Activated CD4-positive, alpha-beta T cell treated with anti-CD3 and anti-CD28 coated beads for 36 hours (primary cell): ENCODE measurements at regions not wholly inside any gene's neighbourhood (a gene's known extent, or its start where the extent isn't known, plus 50 kb on each side); places are given as distances from the start of the nearest gene placed in this dataset.

Experiments
- ATAC-seq: fragments of 200-7000 bp; cut with Tn5 transposase; one replicate; pipeline ENCODE4 v1.10.0; 2021; ENCODE audit warnings: mild to moderate bottlenecking, moderate library complexity
- CTCF ChIA-PET: fragments of 350-600 bp; sonication (Branson Sonifier 250); formaldehyde crosslinking; loops from one replicate; lab custom pipeline; 2021; ENCODE audit warnings: antibody characterized with exemption; lab: Charles Lee
- POLR2A ChIA-PET: fragments of 350-600 bp; sonication (Branson Sonifier 250); formaldehyde crosslinking; loops from one replicate; lab custom pipeline; 2021; ENCODE audit warnings: antibody characterized with exemption, inconsistent platforms; lab: Charles Lee
- DNase-seq: peaks from one replicate; pipeline ENCODE4 v3.0.0-alpha.2; 2020
- H3K27ac Mint-ChIP-seq: one replicate; pipeline ENCODE4 v1.8.0; 2021; ENCODE audit warnings: mixed read lengths
- H3K27me3 Mint-ChIP-seq: one replicate; pipeline ENCODE4 v1.8.0; 2021; ENCODE audit warnings: mixed read lengths
- H3K36me3 Mint-ChIP-seq: one replicate; pipeline ENCODE4 v1.8.0; 2021; ENCODE audit warnings: low read depth, mixed read lengths
- H3K4me1 Mint-ChIP-seq: one replicate; pipeline ENCODE4 v1.8.0; 2021; ENCODE audit warnings: mixed read lengths
- H3K4me3 Mint-ChIP-seq: one replicate; pipeline ENCODE4 v1.8.0; 2021; ENCODE audit warnings: mild to moderate bottlenecking, moderate library complexity, mixed read lengths
- H3K9me3 Mint-ChIP-seq: one replicate; pipeline ENCODE4 v1.8.0; 2021; ENCODE audit warnings: low read depth, mixed read lengths
- intact Hi-C, 2 experiments: fragments of 100-400 bp; cut with DNase I in 1 of 2; cut with micrococcal nuclease in 1 of 2; formaldehyde crosslinking; loops; one replicate each; pipeline versions ENCODE4 v1.14.2 to v1.15.1; 2022 to 2024; cut with DNase I, micrococcal nuclease

- no peak overlapping the region for H3K4me3 Mint-ChIP-seq
- no peak for DNase-seq
- ChIA-PET POLR2A (no interaction called here), CTCF (interaction anchor here (0.6 kb wide), 1 partner anchor 221 kb away, joined by 4 read pairs; no protein-coding TSS in a partner anchor)
- ATAC-seq, result no peak
- peaks cover 3% of the 10 kb centered on the region for H3K9me3 Mint-ChIP-seq
- no peak overlapping the region for H3K27ac Mint-ChIP-seq
- no peaks in the 10 kb centered on the region for H3K36me3 Mint-ChIP-seq
- intact Hi-C loops, result no loop called here
- peaks cover 5% of the 10 kb centered on the region for H3K27me3 Mint-ChIP-seq
- no peaks in the 10 kb centered on the region for H3K4me1 Mint-ChIP-seq
Measured at GRCh38 chr1:209491031-209491430, 92.5 kb upstream of the CAMK1G start.

- Mint-ChIP-seq H3K27ac (no peak overlapping the region), H3K4me1 (no peaks in the 10 kb centered on the region), H3K4me3 (no peak overlapping the region)
Measured at GRCh38 chr1:209491496-209491895, 92.0 kb upstream of the CAMK1G start.

GRCh38 chr1:209491897-209492296 is 91.6 kb upstream of the CAMK1G start:
- Mint-ChIP-seq H3K4me1 (no peaks in the 10 kb centered on the region), H3K27me3 (peaks cover 8% of the 10 kb centered on the region), H3K9me3 (peaks cover 5% of the 10 kb centered on the region), H3K4me3 (no peak overlapping the region), H3K36me3 (no peaks in the 10 kb centered on the region), H3K27ac (no peak overlapping the region)
- no peak for ATAC-seq
- ChIA-PET CTCF (interaction anchor here (0.6 to 0.7 kb wide), 2 partner anchors 14 to 1170 kb away, joined by 3 read pairs; no protein-coding TSS in a partner anchor), POLR2A (no interaction called here)
- no peak for DNase-seq
- intact Hi-C loops, result no loop called here

More at GRCh38 chr1:209491496-209491895, 92.0 kb upstream of the CAMK1G start:
- H3K27me3 Mint-ChIP-seq, result peaks cover 5% of the 10 kb centered on the region
- H3K9me3 Mint-ChIP-seq, result peaks cover 3% of the 10 kb centered on the region
- intact Hi-C loops, result no loop called here
- H3K36me3 Mint-ChIP-seq, result no peaks in the 10 kb centered on the region
- CTCF ChIA-PET, result interaction anchor here (0.6 to 0.7 kb wide), 3 partner anchors 15 to 1169 kb away, joined by 3 to 4 read pairs (median 3); no protein-coding TSS in a partner anchor
- DNase-seq (no peak), ATAC-seq (no peak)
- POLR2A ChIA-PET, result no interaction called here

- Mint-ChIP-seq H3K4me1 (no peaks in the 10 kb centered on the region), H3K4me3 (no peak overlapping the region), H3K36me3 (no peaks in the 10 kb centered on the region), H3K9me3 (peaks cover 7% of the 10 kb centered on the region), H3K27me3 (peaks cover 8% of the 10 kb centered on the region), H3K27ac (no peak overlapping the region)
- DNase-seq (no peak), ATAC-seq (no peak)
- CTCF ChIA-PET, result no interaction called here
- POLR2A ChIA-PET, result no interaction called here
- intact Hi-C loops, result no loop called here
Measured at GRCh38 chr1:209493559-209493958, 90.0 kb upstream of the CAMK1G start.

- ChIA-PET CTCF (no interaction called here), POLR2A (no interaction called here)
- no peak overlapping the region for H3K27ac Mint-ChIP-seq
- intact Hi-C loops, result no loop called here
- ATAC-seq (no peak), DNase-seq (no peak)
- no peaks in the 10 kb centered on the region for H3K36me3 Mint-ChIP-seq
- H3K4me3 Mint-ChIP-seq, result no peak overlapping the region
- peaks cover 18% of the 10 kb centered on the region for H3K9me3 Mint-ChIP-seq
- no peaks in the 10 kb centered on the region for H3K4me1 Mint-ChIP-seq
- peaks cover 3% of the 10 kb centered on the region for H3K27me3 Mint-ChIP-seq
Measured at GRCh38 chr1:209497729-209498128, 85.8 kb upstream of the CAMK1G start.

- intact Hi-C loops, result no loop called here
- peaks cover 9% of the 10 kb centered on the region for H3K27me3 Mint-ChIP-seq
- no peak for ATAC-seq
- H3K9me3 Mint-ChIP-seq, result peaks cover 15% of the 10 kb centered on the region
- no peak overlapping the region for H3K27ac Mint-ChIP-seq
- ChIA-PET POLR2A (interaction anchor here (0.8 kb wide), 1 partner anchor 314 kb away, joined by 4 read pairs; no protein-coding TSS in a partner anchor), CTCF (interaction anchor here (0.6 to 1.0 kb wide), 2 partner anchors 16 to 107 kb away, joined by 3 to 5 read pairs; no protein-coding TSS in a partner anchor)
- H3K36me3 Mint-ChIP-seq, result no peaks in the 10 kb centered on the region
- no peak overlapping the region for H3K4me3 Mint-ChIP-seq
- DNase-seq, result no peak
- no peaks in the 10 kb centered on the region for H3K4me1 Mint-ChIP-seq
Measured at GRCh38 chr1:209500993-209501392, 82.5 kb upstream of the CAMK1G start.

GRCh38 chr1:209503196-209503595 is 80.3 kb upstream of the CAMK1G start:
- peaks cover 10% of the 10 kb centered on the region for H3K9me3 Mint-ChIP-seq
- H3K27me3 Mint-ChIP-seq, result peaks cover 8% of the 10 kb centered on the region
- H3K4me1 Mint-ChIP-seq, result no peaks in the 10 kb centered on the region
- POLR2A ChIA-PET, result no interaction called here
- CTCF ChIA-PET, result no interaction called here
- H3K36me3 Mint-ChIP-seq, result no peaks in the 10 kb centered on the region
- intact Hi-C loops, result no loop called here
- H3K4me3 Mint-ChIP-seq, result no peak overlapping the region
- ATAC-seq (no peak), DNase-seq (no peak)
- no peak overlapping the region for H3K27ac Mint-ChIP-seq

- peaks cover 10% of the 10 kb centered on the region for H3K9me3 Mint-ChIP-seq
- H3K36me3 Mint-ChIP-seq, result no peaks in the 10 kb centered on the region
- intact Hi-C loops, result no loop called here
- peaks cover 8% of the 10 kb centered on the region for H3K27me3 Mint-ChIP-seq
- DNase-seq (no peak), ATAC-seq (no peak)
- ChIA-PET CTCF (interaction anchor here (0.9 kb wide), 1 partner anchor 11 kb away, joined by 3 read pairs; no protein-coding TSS in a partner anchor), POLR2A (no interaction called here)
- H3K4me3 Mint-ChIP-seq, result no peak overlapping the region
- no peaks in the 10 kb centered on the region for H3K4me1 Mint-ChIP-seq
- no peak overlapping the region for H3K27ac Mint-ChIP-seq
Measured at GRCh38 chr1:209504571-209504970, 78.9 kb upstream of the CAMK1G start.

- POLR2A ChIA-PET, result no interaction called here
- DNase-seq, result no peak
- no peaks in the 10 kb centered on the region for H3K36me3 Mint-ChIP-seq
- no peaks in the 10 kb centered on the region for H3K4me1 Mint-ChIP-seq
- CTCF ChIA-PET, result interaction anchor here (0.9 to 1.1 kb wide), 2 partner anchors 11 to 256 kb away, joined by 3 read pairs; no protein-coding TSS in a partner anchor
- no peak for ATAC-seq
- no peak overlapping the region for H3K27ac Mint-ChIP-seq
- peaks cover 10% of the 10 kb centered on the region for H3K9me3 Mint-ChIP-seq
- intact Hi-C loops, result no loop called here
- H3K27me3 Mint-ChIP-seq, result peaks cover 8% of the 10 kb centered on the region
- no peak overlapping the region for H3K4me3 Mint-ChIP-seq
Measured at GRCh38 chr1:209505044-209505443, 78.5 kb upstream of the CAMK1G start.

- POLR2A ChIA-PET, result no interaction called here
- CTCF ChIA-PET, result interaction anchor here (1.1 to 1.2 kb wide), 3 partner anchors 14 to 257 kb away, joined by 3 read pairs; no protein-coding TSS in a partner anchor
- intact Hi-C loops, result no loop called here
- Mint-ChIP-seq H3K4me1 (no peaks in the 10 kb centered on the region), H3K4me3 (no peak overlapping the region), H3K36me3 (no peaks in the 10 kb centered on the region), H3K27me3 (peaks cover 8% of the 10 kb centered on the region), H3K27ac (no peak overlapping the region), H3K9me3 (peaks cover 3% of the 10 kb centered on the region)
- DNase-seq (no peak), ATAC-seq (no peak)
Measured at GRCh38 chr1:209506101-209506500, 77.4 kb upstream of the CAMK1G start.

- no peak overlapping the region for H3K4me3 Mint-ChIP-seq
- POLR2A ChIA-PET, result no interaction called here
- H3K4me1 Mint-ChIP-seq, result no peaks in the 10 kb centered on the region
- no peaks in the 10 kb centered on the region for H3K9me3 Mint-ChIP-seq
- CTCF ChIA-PET, result no interaction called here
- H3K27ac Mint-ChIP-seq, result no peak overlapping the region
- DNase-seq (no peak), ATAC-seq (no peak)
- H3K36me3 Mint-ChIP-seq, result no peaks in the 10 kb centered on the region
- H3K27me3 Mint-ChIP-seq, result peaks cover 7% of the 10 kb centered on the region
- intact Hi-C loops, result no loop called here
Measured at GRCh38 chr1:209509039-209509438, 74.5 kb upstream of the CAMK1G start.

- Mint-ChIP-seq H3K27me3 (peaks cover 2% of the 10 kb centered on the region), H3K4me1 (no peaks in the 10 kb centered on the region), H3K27ac (no peak overlapping the region), H3K36me3 (no peaks in the 10 kb centered on the region), H3K4me3 (no peak overlapping the region), H3K9me3 (no peaks in the 10 kb centered on the region)
- intact Hi-C loops, result no loop called here
- POLR2A ChIA-PET, result no interaction called here
- DNase-seq (no peak), ATAC-seq (no peak)
- CTCF ChIA-PET, result interaction anchor here (0.6 kb wide), 1 partner anchor 155 kb away, joined by 4 read pairs; no protein-coding TSS in a partner anchor
Measured at GRCh38 chr1:209510063-209510462, 73.5 kb upstream of the CAMK1G start.
